HepG2 (cell line): ENCODE measurements at regions not wholly inside any gene's neighbourhood (a gene's known extent, or its start where the extent isn't known, plus 50 kb on each side); places are given as distances from the start of the nearest gene placed in this dataset.

ENCODE experiments used
- ATAC-seq: fragments of 200-7000 bp; cut with Tn5 transposase; 3 replicates; pipeline ENCODE4 v1.9.1; 2020; ENCODE audit warnings: mild to moderate bottlenecking, moderate library complexity
- BruUV-seq: library from RNA; stranded (reverse); fragments of 400-500 nt; replicated peaks from 2 replicates; lab custom pipeline; 2021; lab: Mats Ljungman, UMichigan
- CTCF ChIA-PET: fragments of 300-600 bp; formaldehyde crosslinking; extraction: SDS; loops from one replicate; lab custom pipeline; 2021; ENCODE audit warnings: low total read pairs, inconsistent platforms, low intra/inter-chr PET ratio; lab: Yijun Ruan, JAX
- POLR2A ChIA-PET: fragments of 350-600 bp; sonication (Branson Sonifier 250); formaldehyde crosslinking; loops from one replicate; lab custom pipeline; 2020; ENCODE audit warnings: antibody characterized with exemption, inconsistent platforms; lab: Yijun Ruan, JAX
- DNase-seq: peaks from one replicate; pipeline ENCODE4 v3.0.0-alpha.2; 2015; ENCODE audit warnings: low spot score
- FAIRE-seq: peaks from 3 replicates; lab custom pipeline; 2011; peaks lifted over from hg19 to GRCh38; lab: Jason Lieb, UNC
- H2AFZ ChIP-seq: one replicate; pipeline ENCODE4 v1.6.1; 2011; ENCODE audit warnings: low read length, inconsistent platforms
- H3K27ac ChIP-seq: fragments of 300-600 bp; 3 replicates; pipeline ENCODE4 v1.8.0; 2011; ENCODE audit warnings: mixed run types, mild to moderate bottlenecking, mixed read lengths, low read length, inconsistent platforms; ENCODE audit not compliant: insufficient read depth; ENCODE audit errors: extremely low read length
- H3K27me3 ChIP-seq, 2 experiments: fragments of 200-600 bp in 1 of 2; 2 replicates in 1 of 2; 3 replicates in 1 of 2; pipeline versions ENCODE4 v1.6.0 to v1.8.0; 2011; ENCODE audit warnings: low read length in 2 of 2, mild to moderate bottlenecking in 2 of 2, moderate library complexity in 2 of 2, inconsistent platforms in 1 of 2; ENCODE audit not compliant: insufficient read depth in 2 of 2, control insufficient read depth in 1 of 2
- H3K36me3 ChIP-seq, 2 experiments: fragments of 200-600 bp in 1 of 2; replicated peaks in 1 of 2; 2 replicates in 1 of 2; 3 replicates in 1 of 2; pipeline versions ENCODE4 v1.5.1 to v1.8.0; 2011; ENCODE audit warnings: low read length in 2 of 2, inconsistent platforms in 1 of 2; ENCODE audit not compliant: insufficient read depth in 2 of 2, control insufficient read depth in 1 of 2
- H3K4me1 ChIP-seq: 2 replicates; pipeline ENCODE4 v1.5.1; 2012; ENCODE audit warnings: low read length, inconsistent platforms; ENCODE audit not compliant: insufficient read depth
- H3K4me2 ChIP-seq: 2 replicates; pipeline ENCODE4 v1.6.0; 2011; ENCODE audit warnings: low read depth, low read length, inconsistent platforms
- H3K4me3 ChIP-seq, 3 experiments: fragments of 200-600 bp in 1 of 3; sonication (generic), shearing (Covaris generic) in 1 of 3; replicated peaks in 1 of 3; 2 replicates each; pipeline ENCODE4 v1.5.1; 2011 to 2016; ENCODE audit warnings: low read length in 3 of 3, inconsistent platforms in 2 of 3, low read depth in 2 of 3, mild to moderate bottlenecking in 2 of 3, control low read depth in 1 of 3, mixed read lengths in 1 of 3; ENCODE audit not compliant: insufficient read depth in 1 of 3
- H3K79me2 ChIP-seq: one replicate; pipeline ENCODE4 v1.6.1; 2011; ENCODE audit warnings: low read length, inconsistent platforms; ENCODE audit not compliant: insufficient read depth
- H3K9ac ChIP-seq: 2 replicates; pipeline ENCODE4 v1.6.0; 2011; ENCODE audit warnings: mild to moderate bottlenecking, low read depth, low read length, inconsistent platforms; ENCODE audit not compliant: insufficient read depth
- H3K9me3 ChIP-seq: 2 replicates; pipeline ENCODE4 v1.5.1; 2012; ENCODE audit warnings: mild to moderate bottlenecking, low read length
- H4K20me1 ChIP-seq: 2 replicates; pipeline ENCODE4 v1.6.0; 2011; ENCODE audit warnings: inconsistent platforms, mild to moderate bottlenecking, low read length, moderate library complexity; ENCODE audit not compliant: insufficient read depth
- GTF2F1 ChIP-seq: fragments of 150-350 bp; IDR thresholded peaks from 2 replicates; pipeline ENCODE4 v1.6.1; 2014; ENCODE audit warnings: low read length
- KLF15 ChIP-seq: sonication (generic); formaldehyde crosslinking; IDR thresholded peaks from 2 replicates; pipeline ENCODE4 v1.8.1; 2023; ENCODE audit warnings: borderline replicate concordance, mild to moderate bottlenecking, inconsistent platforms, missing genetic modification reagents, mixed read lengths
- MAZ ChIP-seq, 2 experiments: sonication (generic) in 1 of 2; formaldehyde crosslinking in 1 of 2; IDR thresholded peaks; 2 replicates each; pipeline versions ENCODE4 v1.5.0 to v1.6.1; 2012 to 2020; ENCODE audit warnings: low read depth in 2 of 2, mild to moderate bottlenecking in 2 of 2, borderline replicate concordance in 1 of 2, improper control_type of control experiment in 1 of 2, low read length in 1 of 2, missing genetic modification reagents in 1 of 2, moderate library complexity in 1 of 2
- RBM39 ChIP-seq: fragments of 200-400 bp; formaldehyde crosslinking; IDR thresholded peaks from one replicate; pipeline ENCODE4 v1.6.1; 2018; ENCODE audit warnings: antibody characterized with exemption, mild to moderate bottlenecking, low read depth, low read length; ENCODE audit not compliant: poor library complexity, severe bottlenecking
- STAG1 ChIP-seq: sonication (generic); formaldehyde crosslinking; IDR thresholded peaks from 2 replicates; pipeline ENCODE4 v1.4.0; 2020; ENCODE audit warnings: missing genetic modification reagents
- ZNF282 ChIP-seq: fragments of 450-650 bp; IDR thresholded peaks from 2 replicates; pipeline ENCODE4 v1.6.1; 2018; ENCODE audit not compliant: partially characterized antibody
- ZNF546 ChIP-seq: sonication (generic); formaldehyde crosslinking; conservative IDR thresholded peaks from 2 replicates; pipeline ENCODE4 v1.8.1; 2023; ENCODE audit warnings: mild to moderate bottlenecking, missing genetic modification reagents
- ZNF550 ChIP-seq: sonication (generic); formaldehyde crosslinking; IDR thresholded peaks from 2 replicates; pipeline ENCODE4 v1.4.0; 2020; ENCODE audit warnings: mild to moderate bottlenecking, missing genetic modification reagents, borderline replicate concordance
- ZNF572 ChIP-seq: sonication (generic); formaldehyde crosslinking; IDR thresholded peaks from 2 replicates; pipeline ENCODE4 v1.5.1; 2020; ENCODE audit warnings: mild to moderate bottlenecking, missing genetic modification reagents
- ZNF674 ChIP-seq: sonication (generic); formaldehyde crosslinking; IDR thresholded peaks from 2 replicates; pipeline ENCODE4 v1.5.0; 2020; ENCODE audit warnings: low read depth, mild to moderate bottlenecking, missing genetic modification reagents
- ZNF703 ChIP-seq: sonication (generic); formaldehyde crosslinking; IDR thresholded peaks from 2 replicates; pipeline ENCODE4 v1.5.1; 2020; ENCODE audit warnings: missing genetic modification reagents, mild to moderate bottlenecking, moderate library complexity, borderline replicate concordance
- ZNF737 ChIP-seq: sonication (generic); formaldehyde crosslinking; IDR thresholded peaks from 2 replicates; pipeline ENCODE4 v1.5.0; 2020; ENCODE audit warnings: missing genetic modification reagents, mild to moderate bottlenecking, borderline replicate concordance
- ZNF781 ChIP-seq: sonication (generic); formaldehyde crosslinking; IDR thresholded peaks from 2 replicates; pipeline ENCODE4 v1.5.1; 2020; ENCODE audit warnings: borderline replicate concordance, mild to moderate bottlenecking, missing genetic modification reagents; ENCODE audit errors: not compliant biosample characterization
- WGBS: methylation state at CpG from one replicate; pipeline ENCODE4 v1.1.6; 2017; ENCODE audit warnings: low lambda C conversion rate; 5-methylcytosine and 5-hydroxymethylcytosine counted together
- in situ Hi-C: cut with HindIII; loops from 2 replicates; pipeline ENCODE4 v1.10.0; 2017; ENCODE audit warnings: low pct_unique_long_range_greater_than_20kb; ENCODE audit not compliant: extremely low pct_ligation_motif_present
- intact Hi-C: fragments of 100-400 bp; cut with micrococcal nuclease; formaldehyde crosslinking; loops from one replicate; pipeline ENCODE4 v1.10.0; 2022; ENCODE audit not compliant: unreplicated experiment
- TF ChIP-seq, protein P1 (sequence below): sonication (generic); formaldehyde crosslinking; IDR thresholded peaks from 2 replicates; pipeline ENCODE4 v1.4.0; 2020; ENCODE audit warnings: mild to moderate bottlenecking, missing genetic modification reagents

DNA sequence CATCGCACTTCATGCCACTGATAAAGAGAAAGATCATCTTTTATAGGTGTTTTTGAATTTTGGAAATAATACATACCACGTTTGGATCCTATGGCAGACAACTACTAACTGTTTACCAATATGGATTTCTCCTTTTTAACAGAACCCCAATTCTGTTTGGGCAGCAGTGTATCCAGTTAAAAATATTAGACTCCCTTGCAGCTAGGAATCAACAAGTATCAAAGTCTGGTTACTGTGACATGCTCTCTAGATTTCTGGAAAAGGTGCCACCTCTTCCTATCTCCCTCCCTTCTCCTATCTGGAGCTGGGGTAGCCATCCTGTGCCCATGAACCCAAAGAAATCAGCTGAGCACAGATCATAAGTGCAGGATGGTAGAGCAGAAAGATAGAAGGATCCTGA, 54.1 kb upstream of the DTNBP1 start:
- no peak for ATAC-seq
- no peaks in the 10 kb centered on the region for H4K20me1 ChIP-seq
- intact Hi-C loops: no loop called here
- TF ChIP-seq ZNF703 (CRISPR knock-in tag): no peak
- TF ChIP-seq RBM39: no peak
- no peak for TF ChIP-seq ZNF546 (CRISPR knock-in tag)
- TF ChIP-seq ZNF572 (CRISPR knock-in tag): no peak
- no peak for TF ChIP-seq ZNF781 (CRISPR knock-in tag)
- no peak for TF ChIP-seq ZNF282
- no peak for TF ChIP-seq ZNF737 (CRISPR knock-in tag)
- TF ChIP-seq ZNF674 (CRISPR knock-in tag): no peak
- TF ChIP-seq MAZ (IDR thresholded peaks at IDR 0.05; ENCODE audit: borderline replicate concordance, low read depth, low read length): no peak
- TF ChIP-seq MAZ (CRISPR knock-in tag; IDR thresholded peaks at IDR 0.05; ENCODE audit: low read depth): no peak
- TF ChIP-seq, all 625 proteins: peak for 0
- H3K36me3 ChIP-seq: no peaks in the 10 kb centered on the region
- 2% methylated on average over 2 of the region's 2 CpGs for WGBS
- no peak overlapping the region for H2AFZ ChIP-seq
- no peak for FAIRE-seq
- in situ Hi-C loops: no loop called here
- H3K27ac ChIP-seq: no peak overlapping the region
- H3K4me3 ChIP-seq: no peak overlapping the region
- no TSS peak for BruUV-seq
- no peak overlapping the region for H3K4me2 ChIP-seq
- no peaks in the 10 kb centered on the region for H3K79me2 ChIP-seq
- no peak for DNase-seq
- H3K27me3 ChIP-seq: peaks cover 0 to 12% of the 10 kb centered on the region in 2 experiments; a peak in 1 of 5 replicates
- CTCF ChIA-PET: no interaction called here
- H3K9ac ChIP-seq: no peak overlapping the region
- no peaks in the 10 kb centered on the region for H3K4me1 ChIP-seq
- POLR2A ChIA-PET: no interaction called here
- H3K9me3 ChIP-seq: no peaks in the 10 kb centered on the region

DNA sequence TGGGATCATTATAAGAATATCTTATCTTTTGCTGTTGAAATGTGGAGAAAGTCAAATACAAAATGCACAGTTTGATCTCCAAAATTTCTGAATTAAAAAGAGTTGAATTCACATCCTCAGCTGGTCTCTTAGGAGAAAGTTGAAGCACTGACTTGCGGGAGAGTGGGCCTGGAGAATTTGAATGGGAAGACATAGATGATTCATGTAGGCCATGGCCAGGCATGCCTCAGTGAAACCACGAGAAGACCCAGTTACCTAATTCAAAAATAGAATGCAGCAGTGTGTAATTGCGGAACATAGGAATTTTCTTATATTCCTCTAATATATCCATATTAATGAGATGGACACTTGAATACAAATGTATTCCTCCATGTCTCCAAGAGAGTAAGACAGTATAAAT, 53.0 kb upstream of the DTNBP1 start:
- 8% methylated on average over 3 of the region's 3 CpGs for WGBS
- H3K36me3 ChIP-seq: no peaks in the 10 kb centered on the region
- intact Hi-C loops: no loop called here

More for the DNA sequence above, 53.0 kb upstream of the DTNBP1 start:
- no TSS peak for BruUV-seq
- Histone ChIP-seq H3K4me2 (no peak overlapping the region), H3K9me3 (no peaks in the 10 kb centered on the region), H3K4me3 (no peak overlapping the region), H2AFZ (no peak overlapping the region), H3K9ac (no peak overlapping the region), H4K20me1 (no peaks in the 10 kb centered on the region), H3K27me3 (peaks cover 0 to 12% of the 10 kb centered on the region in 2 experiments; a peak in 1 of 5 replicates), H3K4me1 (no peaks in the 10 kb centered on the region), H3K79me2 (no peaks in the 10 kb centered on the region), H3K27ac (no peak overlapping the region)
- DNase-seq: no peak
- no peak for FAIRE-seq
- TF ChIP-seq GTF2F1 (no peak), ZNF550 (CRISPR knock-in tag) (no peak), KLF15 (CRISPR knock-in tag) (no peak), STAG1 (CRISPR knock-in tag) (no peak)
- TF ChIP-seq, protein P1, sequence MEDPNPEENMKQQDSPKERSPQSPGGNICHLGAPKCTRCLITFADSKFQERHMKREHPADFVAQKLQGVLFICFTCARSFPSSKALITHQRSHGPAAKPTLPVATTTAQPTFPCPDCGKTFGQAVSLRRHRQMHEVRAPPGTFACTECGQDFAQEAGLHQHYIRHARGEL: no peak
- no peak for ATAC-seq
- ChIA-PET POLR2A (no interaction called here), CTCF (no interaction called here)
- in situ Hi-C loops: no loop called here
